ENCODE measurements at regions not wholly inside any gene's neighbourhood (a gene's known extent, or its start where the extent isn't known, plus 50 kb on each side); places are given as distances from the start of the nearest gene placed in this dataset.

DNA sequence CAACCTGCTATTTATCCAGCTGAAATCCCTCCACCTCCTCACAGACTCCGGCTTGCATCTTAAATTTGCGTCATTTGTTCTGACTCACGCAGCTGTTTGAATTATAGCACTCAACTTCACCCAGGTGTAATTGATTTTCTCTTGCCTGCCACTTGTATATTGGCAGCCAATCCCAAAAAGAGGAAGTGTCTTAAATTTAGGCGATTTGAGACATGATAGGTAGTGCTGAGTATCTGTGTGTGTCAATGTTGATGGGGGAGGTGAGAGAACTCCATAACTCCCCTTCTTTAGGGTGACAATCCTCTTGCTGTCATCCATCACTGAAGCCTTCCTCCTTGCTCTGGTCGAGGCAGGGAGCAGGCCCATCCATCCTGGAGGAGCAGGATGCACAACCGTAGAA lies 77.2 kb upstream of the TPRG1 start:
- TF ChIP-seq, protein P1, sequence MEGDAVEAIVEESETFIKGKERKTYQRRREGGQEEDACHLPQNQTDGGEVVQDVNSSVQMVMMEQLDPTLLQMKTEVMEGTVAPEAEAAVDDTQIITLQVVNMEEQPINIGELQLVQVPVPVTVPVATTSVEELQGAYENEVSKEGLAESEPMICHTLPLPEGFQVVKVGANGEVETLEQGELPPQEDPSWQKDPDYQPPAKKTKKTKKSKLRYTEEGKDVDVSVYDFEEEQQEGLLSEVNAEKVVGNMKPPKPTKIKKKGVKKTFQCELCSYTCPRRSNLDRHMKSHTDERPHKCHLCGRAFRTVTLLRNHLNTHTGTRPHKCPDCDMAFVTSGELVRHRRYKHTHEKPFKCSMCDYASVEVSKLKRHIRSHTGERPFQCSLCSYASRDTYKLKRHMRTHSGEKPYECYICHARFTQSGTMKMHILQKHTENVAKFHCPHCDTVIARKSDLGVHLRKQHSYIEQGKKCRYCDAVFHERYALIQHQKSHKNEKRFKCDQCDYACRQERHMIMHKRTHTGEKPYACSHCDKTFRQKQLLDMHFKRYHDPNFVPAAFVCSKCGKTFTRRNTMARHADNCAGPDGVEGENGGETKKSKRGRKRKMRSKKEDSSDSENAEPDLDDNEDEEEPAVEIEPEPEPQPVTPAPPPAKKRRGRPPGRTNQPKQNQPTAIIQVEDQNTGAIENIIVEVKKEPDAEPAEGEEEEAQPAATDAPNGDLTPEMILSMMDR (IDR thresholded peaks at IDR 0.05), result no peak
- TF ChIP-seq POLR2A (IDR thresholded peaks at IDR 0.05), result no peak
